DLD1 (cell line): ENCODE measurements at regions not wholly inside any gene's neighbourhood (a gene's known extent, or its start where the extent isn't known, plus 50 kb on each side); places are given as distances from the start of the nearest gene placed in this dataset.

Source experiments
- in situ Hi-C: cut with HindIII; loops from 2 replicates; pipeline ENCODE4 v1.10.0; 2017; ENCODE audit warnings: low sequenced_read_pairs

DNA sequence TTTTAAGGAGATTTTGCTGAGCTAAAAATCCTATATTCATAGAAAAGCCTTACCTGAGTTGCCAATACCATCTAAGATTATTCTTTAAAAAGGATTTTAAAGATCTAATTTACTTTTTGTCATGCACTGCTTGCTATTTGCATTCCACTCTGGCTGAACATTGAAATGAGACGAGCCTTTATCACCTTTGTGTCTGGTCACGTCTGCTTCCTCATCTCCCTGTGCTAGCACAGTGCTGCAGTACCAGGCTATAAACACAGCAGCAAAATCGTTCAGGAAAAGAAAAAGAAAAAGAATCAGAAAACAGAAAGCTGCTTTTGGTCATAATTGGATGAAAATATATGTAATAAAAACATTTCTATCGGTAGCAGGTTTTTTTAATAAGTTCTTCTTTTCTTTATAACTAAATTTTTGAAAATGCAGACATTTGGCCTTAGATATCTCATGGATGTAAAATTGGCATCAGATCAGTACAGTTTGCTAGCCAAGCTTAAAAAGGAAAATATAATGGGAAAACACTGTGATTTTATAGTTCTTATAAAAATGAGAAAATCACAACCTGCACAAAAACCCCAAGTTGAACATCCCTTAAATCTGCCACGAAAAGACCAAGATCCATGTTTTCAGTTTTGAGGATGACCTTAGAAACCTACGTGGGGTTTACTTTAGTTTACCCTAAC is 735.7 kb upstream of the CXADR start:
- in situ Hi-C loops, result no loop called here

DNA sequence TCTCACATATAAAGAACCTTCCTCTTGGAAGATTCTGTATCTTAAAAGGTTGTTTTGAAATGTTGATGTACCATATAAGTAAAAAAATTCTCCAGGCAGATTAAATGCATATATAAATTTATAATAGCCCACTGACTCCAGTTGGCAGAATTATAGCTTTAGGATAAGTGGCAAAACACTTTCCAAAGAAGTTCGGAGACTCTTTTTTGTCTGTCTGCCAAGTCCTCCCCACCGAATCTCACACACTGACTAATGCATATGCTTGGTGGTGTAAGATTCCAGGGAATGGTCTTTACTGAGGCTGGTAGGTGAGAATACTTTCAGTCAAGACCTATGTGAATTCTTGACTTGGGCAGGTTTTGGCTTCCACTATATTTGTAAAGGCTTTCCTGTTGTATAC is 724.3 kb upstream of the CXADR start:
- in situ Hi-C loops, result no loop called here

- in situ Hi-C loops, result no loop called here
These were observed 723.2 kb upstream of the CXADR start for GRCh38 chr21:16789636-16790035.

DNA sequence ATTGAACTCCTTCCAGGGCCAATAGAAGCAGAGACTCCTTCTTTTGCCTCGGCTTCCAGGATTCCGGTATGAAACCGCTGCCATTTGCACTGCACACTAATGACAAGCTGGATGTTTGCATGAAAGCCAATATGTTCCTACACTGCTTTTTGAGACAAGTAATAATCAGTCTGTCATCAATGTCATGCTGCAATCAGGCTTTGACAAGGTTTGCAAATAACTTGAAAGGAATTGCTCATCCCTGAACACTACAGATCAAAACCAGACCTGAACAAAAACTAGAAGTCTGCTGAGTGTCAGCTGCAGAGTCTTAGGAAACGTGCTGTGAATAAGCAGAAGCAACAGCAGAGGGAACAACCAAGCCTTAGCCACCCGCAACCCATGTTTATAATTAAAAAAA is 720.7 kb upstream of the CXADR start:
- in situ Hi-C loops, result no loop called here

DNA sequence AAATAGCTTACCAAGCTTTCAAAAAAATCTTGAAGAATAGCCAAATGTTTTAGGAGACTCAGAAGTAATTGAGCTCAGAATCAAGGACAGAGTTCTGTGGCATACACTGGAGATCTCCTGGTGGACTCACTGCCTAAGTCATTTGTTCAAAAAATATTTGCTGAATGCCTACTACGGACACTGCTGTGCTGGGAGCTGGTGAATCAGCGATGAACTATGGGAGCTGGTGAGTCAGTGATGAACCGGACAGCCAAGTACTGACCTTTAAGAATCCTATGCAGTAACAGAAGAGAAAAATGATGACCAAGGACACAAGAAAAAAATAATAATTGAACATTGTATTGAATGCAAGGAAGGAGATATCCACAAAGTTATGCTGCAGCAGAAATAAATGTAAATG is 717.9 kb upstream of the CXADR start:
- in situ Hi-C loops, result no loop called here

DNA sequence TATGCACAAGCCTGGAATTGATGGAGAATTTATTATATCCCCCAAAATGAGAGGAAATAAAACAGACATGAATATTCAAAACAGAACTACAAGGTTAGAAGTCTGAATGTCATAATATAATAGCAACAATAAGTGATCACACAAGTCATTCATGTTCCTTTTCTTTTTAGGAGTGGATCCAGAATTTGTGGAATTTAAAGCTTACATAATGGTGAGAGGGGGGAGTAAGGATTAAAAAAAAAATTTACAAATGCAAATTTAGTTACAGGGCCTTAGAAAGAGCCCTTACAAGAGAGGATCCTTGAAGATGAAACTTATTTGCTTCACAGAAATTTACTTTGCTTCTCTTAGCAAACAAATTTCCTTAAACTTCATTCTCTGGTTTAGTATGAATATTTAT is 716.1 kb upstream of the CXADR start:
- in situ Hi-C loops, result no loop called here

GRCh38 chr21:16797540-16797939 is 715.3 kb upstream of the CXADR start:
- in situ Hi-C loops, result no loop called here

DNA sequence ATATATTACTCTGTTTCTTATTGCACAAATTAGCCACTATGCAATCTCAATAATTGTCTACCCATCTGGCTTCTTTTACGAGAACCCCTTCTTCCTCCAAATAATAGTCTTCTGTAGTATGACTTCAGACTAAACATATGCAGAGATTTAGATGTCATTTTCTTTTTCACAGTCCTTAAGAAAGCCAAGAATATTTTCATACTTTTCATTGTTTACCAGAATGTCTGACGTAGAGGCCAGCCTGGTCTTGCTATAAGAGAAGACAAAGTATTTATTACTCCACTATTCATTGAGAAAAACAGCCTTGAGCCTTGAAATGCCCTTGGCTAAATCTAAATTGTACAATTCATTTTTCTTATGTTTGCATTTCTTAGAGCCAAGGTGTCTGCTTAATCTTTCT is 714.9 kb upstream of the CXADR start:
- in situ Hi-C loops, result no loop called here

- in situ Hi-C loops, result no loop called here
These were observed 712.1 kb upstream of the CXADR start for GRCh38 chr21:16800536-16801275.

GRCh38 chr21:16811011-16811410 is 701.8 kb upstream of the CXADR start:
- in situ Hi-C loops, result no loop called here

GRCh38 chr21:16811970-16812369 is 700.9 kb upstream of the CXADR start:
- in situ Hi-C loops, result no loop called here

GRCh38 chr21:16815243-16815642 is 697.6 kb upstream of the CXADR start:
- in situ Hi-C loops, result no loop called here

DNA sequence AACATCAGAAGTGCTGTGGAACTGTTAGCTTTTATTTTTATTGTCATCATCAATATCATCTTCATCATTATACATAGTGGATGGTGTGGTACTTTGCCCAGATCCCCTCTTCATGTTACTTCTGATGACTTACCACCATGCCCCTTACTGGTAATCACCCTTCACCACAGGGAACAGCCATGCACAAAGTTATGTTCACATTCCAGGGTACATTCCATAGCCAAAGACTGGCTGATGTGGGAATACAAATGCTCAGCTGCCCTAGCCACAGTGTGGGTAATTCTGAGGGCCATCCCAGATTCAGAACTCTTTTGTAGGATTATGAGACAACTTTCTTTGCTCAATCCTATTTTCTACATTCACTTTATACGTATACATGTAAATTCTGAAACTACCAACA is 691.3 kb upstream of the CXADR start:
- in situ Hi-C loops, result no loop called here

GRCh38 chr21:16829532-16829931 is 683.3 kb upstream of the CXADR start:
- in situ Hi-C loops, result no loop called here

GRCh38 chr21:16832791-16833190 is 680.1 kb upstream of the CXADR start:
- in situ Hi-C loops, result no loop called here

DNA sequence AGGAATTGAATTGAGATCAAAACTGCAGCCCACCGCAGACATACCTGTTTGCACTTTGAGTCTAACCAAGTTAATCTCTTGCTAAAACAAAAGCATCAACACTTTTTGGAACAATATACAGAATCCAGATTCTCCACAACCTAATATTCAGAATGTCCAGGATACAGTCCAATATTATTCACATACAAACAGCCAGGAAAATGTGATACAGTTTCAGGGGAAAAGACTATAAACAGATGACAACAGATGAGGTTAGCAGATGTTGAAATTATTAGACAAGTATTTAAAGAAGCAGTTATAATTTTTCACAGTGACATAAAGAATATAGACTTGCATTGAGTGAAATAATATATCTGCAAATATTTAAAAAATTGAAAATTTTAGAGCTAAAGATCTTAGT is 678.1 kb upstream of the CXADR start:
- in situ Hi-C loops, result no loop called here

- in situ Hi-C loops, result no loop called here
These were observed 675.5 kb upstream of the CXADR start for GRCh38 chr21:16837321-16837720.

- in situ Hi-C loops, result no loop called here
These were observed 675.1 kb upstream of the CXADR start for GRCh38 chr21:16837721-16838120.

- in situ Hi-C loops, result no loop called here
These were observed 674.5 kb upstream of the CXADR start for GRCh38 chr21:16838331-16838730.

DNA sequence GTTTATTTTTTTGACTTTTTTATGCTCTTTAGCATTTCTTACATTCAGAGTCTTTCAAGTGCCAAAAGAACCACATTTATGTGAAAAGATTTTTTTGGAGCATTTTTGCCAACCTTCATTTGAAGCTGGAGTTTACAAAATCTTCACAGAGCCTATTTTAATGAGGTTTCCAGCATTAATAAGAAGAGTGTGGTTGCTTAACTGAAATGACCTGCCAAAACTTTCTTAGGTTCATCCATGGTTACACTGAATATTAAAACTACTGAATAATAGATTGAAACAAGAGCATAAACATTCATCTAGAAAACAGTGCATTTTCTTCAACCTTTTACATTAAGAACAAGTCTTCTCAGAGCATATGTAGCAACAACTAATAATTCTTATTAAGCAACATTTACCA is 672.3 kb upstream of the CXADR start:
- in situ Hi-C loops, result no loop called here

DNA sequence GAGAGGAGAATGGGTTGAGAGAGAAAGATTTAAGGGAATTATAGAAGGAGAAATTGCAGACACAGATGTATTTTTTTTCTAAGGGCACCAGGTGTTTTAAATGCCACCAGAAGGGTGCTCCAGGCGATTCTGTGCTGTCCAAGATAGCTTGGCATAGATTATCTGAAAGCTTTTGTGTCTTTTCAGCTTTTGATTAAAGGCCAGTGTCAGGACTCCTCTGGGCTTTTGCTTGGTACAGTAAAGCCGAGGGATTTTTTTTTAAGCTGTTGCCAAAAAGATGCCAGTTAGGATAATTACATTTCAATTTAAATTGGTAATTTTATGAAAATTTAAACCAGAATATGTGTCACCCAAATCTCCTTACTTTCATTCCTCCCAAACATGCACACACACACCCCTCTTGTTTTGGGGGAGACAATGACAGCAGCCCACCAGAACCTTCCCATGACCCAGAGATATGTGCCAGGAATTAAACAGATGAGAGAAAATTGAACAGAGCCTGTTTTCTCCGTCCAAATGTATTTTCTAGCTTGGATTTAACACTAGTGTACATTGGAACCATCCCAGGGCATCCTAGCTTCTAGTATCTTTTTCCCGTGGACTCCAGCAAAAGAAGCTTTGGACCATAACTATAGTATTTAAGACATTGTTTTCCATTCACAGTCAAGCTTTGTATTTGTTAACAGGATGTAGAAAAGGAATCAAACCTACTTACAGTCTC is 670.7 kb upstream of the CXADR start:
- in situ Hi-C loops, result no loop called here

GRCh38 chr21:16842696-16843035 is 670.2 kb upstream of the CXADR start:
- in situ Hi-C loops, result no loop called here
